Gastroesophageal sphincter (tissue), 3 donors: ENCODE measurements at regions not wholly inside any gene's neighbourhood (a gene's known extent, or its start where the extent isn't known, plus 50 kb on each side); places are given as distances from the start of the nearest gene placed in this dataset.
"Not testable (repeated sequence)": the region's sequence is repeated elsewhere in the genome, so short reads cannot be mapped to it uniquely, and the experiment has no call there.

ENCODE experiments used
- POLR2A ChIP-seq, 2 donors: fragments of 450-650 bp; IDR thresholded peaks; one replicate each; pipeline ENCODE4 v1.6.1; 2017; ENCODE audit warnings: antibody characterized with exemption in 2 of 2, mild to moderate bottlenecking in 2 of 2, moderate library complexity in 1 of 2
- TF ChIP-seq, protein P1 (sequence below), 4 experiments: fragments of 200-600 bp in 2 of 4; fragments of 450-650 bp in 2 of 4; sonication (generic) in 1 of 4; IDR thresholded peaks; one replicate each; pipeline ENCODE4 v1.5.1; 2017 to 2019; ENCODE audit warnings: antibody characterized with exemption in 4 of 4, mild to moderate bottlenecking in 2 of 4, moderate library complexity in 2 of 4

DNA sequence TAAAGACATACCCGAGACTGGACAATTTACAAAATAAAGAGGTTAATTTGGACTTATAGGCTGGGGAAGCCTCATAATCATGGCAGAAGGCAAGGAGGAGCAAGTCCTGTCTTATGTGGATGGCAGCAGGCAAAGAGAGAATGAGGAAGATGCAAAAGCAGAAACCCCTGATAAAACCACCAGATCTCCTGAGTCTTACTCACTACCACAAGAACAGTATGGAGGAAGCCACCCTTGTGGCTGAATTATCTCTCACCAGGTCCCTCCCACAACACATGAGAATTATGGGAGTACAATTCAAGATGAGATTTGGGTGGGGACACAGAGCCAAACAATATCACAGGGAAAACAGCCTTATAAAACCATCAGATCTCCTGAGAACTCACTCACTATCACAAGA is 61.6 kb upstream of the DCLK2 start:
- TF ChIP-seq, protein P1, sequence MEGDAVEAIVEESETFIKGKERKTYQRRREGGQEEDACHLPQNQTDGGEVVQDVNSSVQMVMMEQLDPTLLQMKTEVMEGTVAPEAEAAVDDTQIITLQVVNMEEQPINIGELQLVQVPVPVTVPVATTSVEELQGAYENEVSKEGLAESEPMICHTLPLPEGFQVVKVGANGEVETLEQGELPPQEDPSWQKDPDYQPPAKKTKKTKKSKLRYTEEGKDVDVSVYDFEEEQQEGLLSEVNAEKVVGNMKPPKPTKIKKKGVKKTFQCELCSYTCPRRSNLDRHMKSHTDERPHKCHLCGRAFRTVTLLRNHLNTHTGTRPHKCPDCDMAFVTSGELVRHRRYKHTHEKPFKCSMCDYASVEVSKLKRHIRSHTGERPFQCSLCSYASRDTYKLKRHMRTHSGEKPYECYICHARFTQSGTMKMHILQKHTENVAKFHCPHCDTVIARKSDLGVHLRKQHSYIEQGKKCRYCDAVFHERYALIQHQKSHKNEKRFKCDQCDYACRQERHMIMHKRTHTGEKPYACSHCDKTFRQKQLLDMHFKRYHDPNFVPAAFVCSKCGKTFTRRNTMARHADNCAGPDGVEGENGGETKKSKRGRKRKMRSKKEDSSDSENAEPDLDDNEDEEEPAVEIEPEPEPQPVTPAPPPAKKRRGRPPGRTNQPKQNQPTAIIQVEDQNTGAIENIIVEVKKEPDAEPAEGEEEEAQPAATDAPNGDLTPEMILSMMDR (IDR thresholded peaks at IDR 0.05) = not testable (repeated sequence)
- TF ChIP-seq POLR2A (IDR thresholded peaks at IDR 0.05) = not testable (repeated sequence)
